ENCODE measurements at regions not wholly inside any gene's neighbourhood (a gene's known extent, or its start where the extent isn't known, plus 50 kb on each side); places are given as distances from the start of the nearest gene placed in this dataset.

DNA sequence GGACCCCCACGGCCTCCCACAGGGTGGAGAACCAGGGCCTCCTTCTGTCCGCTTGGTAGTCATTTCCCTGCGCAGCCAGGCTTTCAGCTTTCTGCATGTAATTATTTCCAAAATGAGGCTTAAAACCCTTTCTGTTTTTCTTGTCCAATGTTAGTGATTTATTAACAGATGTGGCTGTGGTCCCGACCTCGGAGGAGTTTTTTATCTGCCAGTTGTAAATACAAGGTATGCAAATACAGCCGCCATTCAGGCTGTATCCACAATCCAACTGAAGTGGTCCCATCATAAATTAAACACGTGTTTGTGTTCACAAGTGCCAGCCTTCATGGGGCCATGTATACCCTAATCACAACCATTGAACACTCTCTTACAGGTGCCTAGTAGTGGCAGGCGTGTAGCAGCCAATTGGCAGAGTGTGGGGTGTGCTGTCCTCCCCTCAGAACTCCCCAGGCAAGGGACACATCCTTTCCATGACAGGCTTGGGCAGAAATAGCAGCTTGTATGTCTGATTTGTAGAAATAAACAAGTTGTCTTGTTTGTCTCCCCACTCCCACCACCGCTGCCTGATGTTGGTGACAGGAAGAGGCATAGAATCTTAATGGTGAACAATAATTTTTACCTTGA lies 251.3 kb upstream of the MKI67 start:
- no peak for FAIRE-seq

DNA sequence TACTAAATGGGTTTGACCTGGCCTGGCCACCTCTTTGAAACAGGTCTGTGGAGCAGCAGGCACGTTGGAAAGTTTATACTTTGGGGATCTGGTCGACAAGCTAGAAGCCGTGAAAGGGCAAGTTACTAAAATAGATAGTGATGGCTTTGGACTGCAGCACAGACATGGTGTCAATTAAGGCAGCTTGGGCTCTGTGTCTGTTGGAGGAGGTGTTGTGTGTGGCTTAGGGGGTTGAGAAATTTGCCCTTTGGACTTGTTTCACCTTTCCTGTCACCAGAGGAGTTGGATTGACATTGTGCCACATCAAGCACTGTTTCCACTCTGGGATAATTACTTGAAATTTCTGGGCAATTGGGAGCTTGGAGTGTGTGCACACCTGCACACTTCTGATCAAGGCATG lies 251.8 kb upstream of the MKI67 start:
- no peak for FAIRE-seq

GRCh38 chr10:128380946-128381345 lies 254.7 kb upstream of the MKI67 start:
- no peak for FAIRE-seq

DNA sequence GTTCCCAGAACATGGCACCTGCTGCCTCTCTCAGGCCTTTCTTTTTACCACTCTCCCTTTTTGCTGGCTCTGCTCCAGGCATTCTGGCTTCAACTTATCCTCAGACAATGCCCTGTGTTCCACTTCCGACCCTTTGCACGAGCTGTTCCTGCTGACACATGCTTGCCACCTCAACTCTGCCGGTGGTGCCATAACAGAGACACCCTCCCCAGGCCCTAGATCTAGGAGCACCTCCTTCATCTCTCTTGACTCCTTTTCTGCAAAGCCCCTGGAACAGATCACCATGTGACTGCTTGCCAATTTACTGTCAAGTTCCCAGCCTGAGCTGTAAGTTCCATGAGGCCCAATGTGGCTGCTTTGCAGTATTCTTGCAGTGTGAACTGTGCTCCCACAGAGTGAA lies 256.0 kb upstream of the MKI67 start:
- FAIRE-seq, result no peak

DNA sequence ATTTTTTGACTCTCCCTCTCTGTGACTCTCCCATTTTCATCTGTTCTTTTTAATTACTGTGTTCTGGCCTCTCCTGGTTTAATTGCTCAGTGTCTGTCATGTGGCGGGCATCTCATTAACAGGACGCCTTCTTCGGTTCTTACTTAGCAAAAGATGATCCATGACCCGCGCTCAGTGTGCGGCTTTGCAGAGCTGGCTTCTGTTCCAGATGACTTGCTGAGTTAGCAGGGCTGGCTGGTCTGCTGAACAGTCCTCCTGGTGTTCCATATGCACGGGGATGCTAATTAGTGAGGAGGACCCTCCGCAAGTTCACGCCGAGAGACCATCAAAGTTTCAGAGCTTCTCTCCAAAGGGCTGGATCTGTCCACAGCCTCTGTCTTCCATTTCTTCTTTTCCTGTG lies 258.6 kb upstream of the MKI67 start:
- no peak for FAIRE-seq

DNA sequence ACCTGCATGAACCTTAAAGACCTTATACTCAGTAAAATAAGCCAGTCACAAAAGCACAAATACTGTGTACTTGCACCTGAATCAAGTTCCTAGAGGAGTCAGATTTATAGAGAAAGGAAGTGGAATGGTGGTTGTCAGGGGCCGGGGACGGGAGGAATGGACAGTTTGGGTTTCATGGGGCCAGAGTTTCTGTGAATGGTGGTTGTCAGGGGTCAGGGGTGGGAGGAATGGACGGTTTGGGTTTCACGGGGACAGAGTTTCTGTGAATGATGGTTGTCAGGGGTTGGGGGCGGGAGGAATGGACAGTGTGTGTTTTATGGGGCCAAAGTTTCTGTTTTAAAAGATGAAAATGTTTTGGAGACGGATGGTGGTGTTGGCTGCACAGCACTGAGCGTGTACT lies 260.0 kb upstream of the MKI67 start:
- no peak for FAIRE-seq

- FAIRE-seq, result no peak
Measured at GRCh38 chr10:128386816-128387604, 260.8 kb upstream of the MKI67 start.

DNA sequence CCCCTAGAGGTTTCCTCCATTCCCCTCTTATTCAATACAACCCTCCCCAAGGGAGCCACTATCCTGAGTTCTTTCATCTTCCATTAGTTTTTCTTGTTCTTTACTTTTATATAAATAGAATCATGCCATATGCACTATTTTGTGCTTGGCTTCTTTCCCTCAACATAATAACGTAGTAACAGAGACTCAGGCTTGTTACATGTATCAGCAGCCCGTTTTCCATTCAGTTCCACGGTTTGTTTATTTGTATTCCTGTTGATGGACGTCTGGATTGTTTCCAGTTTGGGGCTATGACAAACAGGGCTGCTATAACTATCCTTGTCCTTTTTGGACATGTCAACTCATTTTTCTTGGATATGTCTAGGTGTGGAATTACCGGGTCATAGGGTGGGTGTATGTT lies 264.4 kb upstream of the MKI67 start:
- FAIRE-seq, result no peak

- no peak for FAIRE-seq
Measured at GRCh38 chr10:128393546-128393945, 267.3 kb upstream of the MKI67 start.

DNA sequence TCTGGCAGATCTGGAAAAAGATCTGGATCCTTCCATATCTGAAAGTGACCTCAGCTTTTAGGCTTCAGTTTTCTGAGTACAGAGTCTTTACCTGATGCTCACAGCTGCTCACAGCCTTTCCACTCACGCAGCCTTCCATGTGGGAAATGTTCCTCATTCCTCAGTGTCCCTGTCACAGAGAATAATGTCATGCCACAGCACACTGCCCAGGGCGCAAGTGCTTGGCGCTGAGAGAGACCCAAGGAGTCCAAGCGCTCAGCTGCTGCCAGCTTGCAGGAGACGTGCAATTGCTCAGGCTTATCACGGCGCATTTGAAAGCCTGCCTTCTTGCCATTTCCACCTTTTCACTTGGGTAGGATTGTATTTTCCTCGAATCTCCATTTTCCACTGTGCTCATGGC lies 271.9 kb upstream of the MKI67 start:
- no peak for FAIRE-seq

DNA sequence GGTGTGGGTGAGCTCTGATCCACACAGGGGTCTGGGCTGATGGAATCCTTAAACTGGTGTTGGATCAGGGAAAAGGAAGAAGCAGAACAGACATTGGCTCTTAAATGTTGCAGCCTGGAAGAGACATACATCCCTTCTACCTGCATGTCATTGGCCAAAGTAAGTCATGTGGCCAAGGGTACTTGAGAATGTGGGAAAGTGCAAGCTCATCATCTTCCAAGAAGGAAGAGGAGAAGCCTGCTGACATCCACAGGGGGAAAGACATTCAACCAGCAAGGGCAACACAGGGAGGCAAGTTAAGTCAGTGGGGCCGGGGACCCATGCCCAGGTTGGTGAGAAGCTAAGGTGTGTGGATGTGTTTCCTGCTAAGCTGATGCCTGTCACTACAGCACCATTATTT lies 272.8 kb upstream of the MKI67 start:
- no peak for FAIRE-seq

- no peak for FAIRE-seq
Measured at GRCh38 chr10:128400564-128400963, 274.3 kb upstream of the MKI67 start.

DNA sequence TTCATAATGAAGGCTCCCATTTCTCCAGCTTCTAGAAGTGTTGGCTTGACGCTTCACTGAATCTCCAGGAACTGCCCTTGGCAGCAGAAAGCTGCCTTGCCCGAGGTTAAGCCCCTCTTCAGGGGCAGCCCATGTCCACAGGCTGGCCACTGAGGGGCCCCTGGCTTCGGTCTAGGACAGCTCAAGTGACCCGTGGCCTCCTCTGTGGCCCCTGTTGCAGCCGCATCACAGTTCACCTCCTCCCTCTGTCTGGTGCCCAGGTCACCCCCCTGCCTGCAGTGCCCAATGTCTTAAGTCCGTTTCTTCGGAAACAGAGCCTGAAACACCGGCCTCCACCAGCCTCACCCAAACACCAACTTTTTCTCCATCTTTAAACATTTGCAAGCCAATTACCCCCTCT lies 279.2 kb upstream of the MKI67 start:
- no peak for FAIRE-seq

DNA sequence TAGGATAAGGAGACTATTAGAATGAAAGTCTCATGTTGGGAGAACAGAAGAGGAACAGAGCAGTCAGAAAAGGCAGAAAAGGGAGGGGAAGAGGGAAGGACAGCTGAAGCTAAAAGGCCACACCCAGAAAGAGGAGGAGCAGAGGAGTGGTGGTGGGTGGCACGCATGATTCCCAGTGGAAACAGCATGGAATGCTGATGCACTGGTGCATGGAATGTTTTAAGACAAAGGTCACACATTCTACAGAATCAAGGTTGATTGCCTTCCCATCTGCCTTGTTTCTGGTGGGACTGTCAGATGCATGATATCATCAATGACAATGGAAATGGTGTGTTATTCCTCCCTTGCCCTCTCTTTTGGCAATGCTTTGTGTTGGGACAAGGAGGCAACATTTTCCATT lies 285.4 kb upstream of the MKI67 start:
- no peak for FAIRE-seq

DNA sequence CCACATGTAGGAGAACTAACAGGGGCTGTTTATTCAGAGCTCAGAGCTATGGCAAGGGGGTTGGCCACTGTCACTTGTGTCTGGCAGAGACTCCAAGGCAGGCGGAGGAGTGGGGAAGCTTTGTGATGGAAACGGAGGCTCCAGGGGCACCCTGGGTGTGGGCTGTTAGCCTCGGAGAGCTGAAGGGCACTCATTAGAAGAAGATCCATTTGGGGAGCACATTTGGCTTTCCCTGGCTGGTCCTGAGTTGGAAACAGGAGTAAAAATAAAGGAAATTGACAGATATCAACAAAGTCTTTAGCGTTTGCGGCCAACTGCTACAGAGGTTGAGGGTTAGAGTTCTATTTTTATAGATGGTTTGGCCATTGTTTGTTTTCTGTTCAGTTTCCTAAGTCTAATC lies 288.3 kb upstream of the MKI67 start:
- FAIRE-seq, result no peak

- no peak for FAIRE-seq
Measured at GRCh38 chr10:128416231-128416630, 290.0 kb upstream of the MKI67 start.

DNA sequence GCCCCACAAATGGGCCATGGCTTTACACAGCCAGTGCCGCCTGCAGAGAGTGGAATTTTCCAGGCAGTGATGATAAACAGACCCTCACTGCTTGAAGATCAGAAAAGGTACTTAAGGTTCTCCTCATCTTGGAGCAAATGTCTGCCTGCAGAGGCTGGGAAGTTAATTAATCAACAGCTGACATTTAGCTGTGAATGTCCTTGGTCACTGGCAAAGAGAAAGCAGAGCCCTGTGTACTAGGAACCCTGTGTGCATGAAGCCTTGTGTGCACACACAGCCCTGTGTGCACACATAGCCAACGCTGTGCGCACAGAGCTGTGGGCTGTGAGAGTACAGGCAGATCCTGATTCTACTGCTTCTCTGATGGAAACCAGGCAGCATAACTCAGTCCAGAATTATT lies 291.6 kb upstream of the MKI67 start:
- FAIRE-seq, result no peak

- no peak for FAIRE-seq
Measured at GRCh38 chr10:128418819-128419218, 292.6 kb upstream of the MKI67 start.

DNA sequence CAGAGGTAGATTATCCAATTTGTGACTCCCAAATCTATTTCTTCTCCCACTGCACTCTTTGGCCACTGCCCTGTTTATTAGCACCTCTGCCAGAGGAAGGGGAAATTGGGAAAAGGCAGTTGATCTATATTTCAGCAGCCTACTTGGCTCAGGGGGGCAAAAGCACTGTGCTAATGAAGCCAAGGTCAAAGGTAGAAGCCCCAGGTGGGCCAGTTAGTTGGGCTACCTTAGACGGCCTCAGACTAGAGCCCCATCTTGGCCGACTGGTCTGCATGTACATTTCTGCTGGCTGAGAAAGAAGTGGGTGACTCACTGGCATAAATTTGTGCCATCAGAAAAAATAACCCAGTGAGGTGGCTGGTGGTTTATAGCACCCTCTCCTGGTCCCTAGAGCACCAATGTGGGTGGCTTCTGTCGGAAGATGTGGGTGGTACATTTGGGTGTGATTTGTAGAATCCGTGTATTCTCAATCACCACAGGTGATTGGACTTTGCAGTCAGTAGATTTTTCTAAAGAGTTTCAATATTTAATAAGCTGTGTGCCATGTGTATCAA lies 293.3 kb upstream of the MKI67 start:
- FAIRE-seq, result no peak

DNA sequence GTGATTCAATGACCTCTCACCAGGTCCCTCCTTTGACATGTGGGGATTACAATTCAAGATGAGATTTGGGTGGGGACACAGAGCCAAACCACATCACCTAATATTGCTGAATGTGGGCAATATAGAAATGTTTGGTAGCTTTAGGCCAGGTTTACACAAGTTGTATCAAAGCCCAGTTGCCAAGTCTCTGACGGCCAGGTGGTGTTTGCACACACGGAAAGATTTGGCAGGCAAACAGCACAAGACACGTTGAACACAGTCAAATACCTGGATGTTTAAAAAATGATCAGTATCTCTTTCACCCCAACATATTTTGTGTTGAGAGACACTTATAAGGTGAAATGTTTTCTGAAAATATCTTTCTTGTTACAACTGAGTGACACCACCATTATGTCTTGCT lies 294.4 kb upstream of the MKI67 start:
- FAIRE-seq, result no peak

DNA sequence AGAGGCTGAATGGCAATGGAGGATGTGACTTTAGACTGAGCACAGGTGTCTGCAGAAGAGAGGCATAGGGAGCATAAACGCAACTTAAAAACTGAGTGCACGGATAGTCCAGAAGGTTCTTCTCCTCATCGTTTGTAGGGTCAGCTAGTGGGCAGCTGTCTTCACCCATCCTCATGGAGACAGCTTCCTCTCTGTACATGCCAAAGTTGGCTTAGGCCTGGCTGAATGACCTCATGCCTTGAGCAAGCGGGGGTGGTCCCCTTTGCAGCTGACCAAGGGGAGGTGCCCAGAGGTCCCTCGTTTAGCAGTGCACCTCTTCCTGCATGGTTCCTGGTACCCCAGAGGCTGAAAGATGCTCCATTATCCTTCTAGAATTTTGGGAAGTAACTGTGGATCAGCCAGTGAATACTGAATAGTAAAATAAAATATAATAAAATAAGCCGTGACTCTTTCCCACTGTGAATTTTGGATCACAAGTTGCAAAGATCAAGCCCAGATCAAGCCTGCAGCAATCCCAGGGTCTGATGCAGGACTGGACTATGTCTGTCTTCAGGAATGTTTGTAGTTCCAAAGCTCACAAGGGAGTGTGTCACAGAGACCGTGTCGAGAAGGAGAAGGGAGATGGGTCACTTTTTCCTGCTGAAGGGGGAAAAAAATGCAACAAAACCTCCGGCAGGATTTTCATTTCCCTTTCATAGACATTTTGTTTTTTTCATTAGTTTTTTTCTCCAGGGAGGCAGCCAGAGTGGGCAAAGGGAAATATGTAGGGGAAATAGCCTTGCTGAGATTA lies 295.3 kb upstream of the MKI67 start:
- FAIRE-seq, result no peak

DNA sequence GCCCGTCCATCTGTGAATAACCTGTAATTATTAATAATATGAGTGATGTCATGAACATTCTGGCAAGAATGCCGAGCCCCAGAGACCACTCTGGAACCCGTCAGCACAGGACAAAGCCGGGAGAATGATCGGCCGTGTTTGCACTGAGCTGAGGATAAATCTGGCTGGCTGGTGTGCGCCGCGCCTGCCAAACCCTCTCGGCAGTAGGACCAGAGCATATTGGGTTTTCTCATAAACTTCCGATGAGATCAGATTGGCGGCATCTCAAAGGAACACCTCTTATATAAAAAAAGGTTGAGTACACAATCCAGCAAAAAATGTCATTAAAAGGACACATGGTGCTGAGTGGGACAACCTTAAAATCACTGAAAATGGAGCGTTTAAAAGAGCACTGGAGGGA lies 296.0 kb upstream of the MKI67 start:
- FAIRE-seq, result no peak

- no peak for FAIRE-seq
Measured at GRCh38 chr10:128422999-128423398, 296.8 kb upstream of the MKI67 start.

- FAIRE-seq, result no peak
Measured at GRCh38 chr10:128429321-128429720, 303.1 kb upstream of the MKI67 start.

Data from endometrium (tissue), 2 donors.